Pancreas (tissue), 10 donors: ENCODE measurements at regions not wholly inside any gene's neighbourhood (a gene's known extent, or its start where the extent isn't known, plus 50 kb on each side); places are given as distances from the start of the nearest gene placed in this dataset.

Source experiments
- ATAC-seq, 4 donors: fragments of 200-7000 bp; cut with Tn5 transposase; one replicate each; pipeline versions ENCODE4 v1.8.0 to v1.9.1; 2020; ENCODE audit warnings: mild to moderate bottlenecking in 4 of 4, moderate library complexity in 4 of 4
- DNase-seq, 6 donors: peaks; one replicate each; pipeline ENCODE4 v3.0.0-alpha.2; 2020
- FAIRE-seq: peaks from 2 replicates; lab custom pipeline; 2012; peaks lifted over from hg19 to GRCh38; lab: Jason Lieb, UNC
- H3K27ac ChIP-seq, 4 donors: fragments of 200-600 bp; sonication (generic); 1 replicate in 3 of 4; 2 replicates in 1 of 4; pipeline versions ENCODE4 v1.5.0 to v1.8.0; 2020
- H3K27me3 ChIP-seq, 4 donors: fragments of 200-600 bp; one replicate each; pipeline ENCODE4 v1.8.0; 2021
- H3K36me3 ChIP-seq, 3 donors: fragments of 200-600 bp; sonication (generic) in 1 of 3; one replicate each; pipeline versions ENCODE4 v1.5.0 to v1.8.0; 2020 to 2021
- H3K4me1 ChIP-seq, 3 donors: fragments of 200-600 bp; one replicate each; pipeline ENCODE4 v1.8.0; 2021
- H3K4me3 ChIP-seq, 4 donors: fragments of 200-600 bp; sonication (generic) in 2 of 4; one replicate each; pipeline versions ENCODE4 v1.5.0 to v1.8.0; 2020 to 2021
- H3K9me3 ChIP-seq, 4 donors: fragments of 200-600 bp; one replicate each; pipeline ENCODE4 v1.8.0; 2021
- WGBS, 2 donors: extraction: QIAGEN DNeasy Blood & Tissue Kit; methylation state at CpG; one replicate each; pipeline ENCODE4 v1.1.7; 2013; 5-methylcytosine and 5-hydroxymethylcytosine counted together
- intact Hi-C, 3 donors: fragments of 100-400 bp; cut with DNase I; formaldehyde crosslinking; loops; one replicate each; pipeline versions ENCODE4 v1.11.1 to v1.14.2; 2022
- TF ChIP-seq, protein P1 (sequence below), 4 donors: fragments of 200-600 bp; sonication (generic) in 3 of 4; IDR thresholded peaks; one replicate each; pipeline versions ENCODE4 v1.5.0 to v1.8.0; 2021; ENCODE audit warnings: antibody characterized with exemption in 4 of 4
- donor health status: healthy with polysubstance abuse.
- donor health status: DM: no; HTN: no; CAD: no; lungs with moderate emphysema.
- donor health status: DM: no; HTN: no; CAD: no.
- donor health status: control.
- donor health status: control.
- donor health status: Bipolar disorder and iron deficiency.
- donor health status: DM: yes; HTN: yes; CAD: no.
- donor health status: DM: no; HTN: no; CAD: no.
- donor health status: DM: no; HTN: no; CAD: no.
- donor health status: DM: yes; HTN: yes; CAD: no.

- no peak for FAIRE-seq
- no peak for DNase-seq
- H3K4me3 ChIP-seq, result no peak overlapping the region
- no peak overlapping the region for H3K27ac ChIP-seq
- no peaks in the 10 kb centered on the region for H3K27me3 ChIP-seq
- no peaks in the 10 kb centered on the region for H3K36me3 ChIP-seq
- ATAC-seq, result peak in 3 of 4 donors; percentile 27 to 57 (median 38)
- WGBS, 2 donors, result 81 to 88% methylated on average over 2 of the region's 2 CpGs
- TF ChIP-seq, protein P1, sequence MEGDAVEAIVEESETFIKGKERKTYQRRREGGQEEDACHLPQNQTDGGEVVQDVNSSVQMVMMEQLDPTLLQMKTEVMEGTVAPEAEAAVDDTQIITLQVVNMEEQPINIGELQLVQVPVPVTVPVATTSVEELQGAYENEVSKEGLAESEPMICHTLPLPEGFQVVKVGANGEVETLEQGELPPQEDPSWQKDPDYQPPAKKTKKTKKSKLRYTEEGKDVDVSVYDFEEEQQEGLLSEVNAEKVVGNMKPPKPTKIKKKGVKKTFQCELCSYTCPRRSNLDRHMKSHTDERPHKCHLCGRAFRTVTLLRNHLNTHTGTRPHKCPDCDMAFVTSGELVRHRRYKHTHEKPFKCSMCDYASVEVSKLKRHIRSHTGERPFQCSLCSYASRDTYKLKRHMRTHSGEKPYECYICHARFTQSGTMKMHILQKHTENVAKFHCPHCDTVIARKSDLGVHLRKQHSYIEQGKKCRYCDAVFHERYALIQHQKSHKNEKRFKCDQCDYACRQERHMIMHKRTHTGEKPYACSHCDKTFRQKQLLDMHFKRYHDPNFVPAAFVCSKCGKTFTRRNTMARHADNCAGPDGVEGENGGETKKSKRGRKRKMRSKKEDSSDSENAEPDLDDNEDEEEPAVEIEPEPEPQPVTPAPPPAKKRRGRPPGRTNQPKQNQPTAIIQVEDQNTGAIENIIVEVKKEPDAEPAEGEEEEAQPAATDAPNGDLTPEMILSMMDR (IDR thresholded peaks at IDR 0.05), result no peak
- H3K4me1 ChIP-seq, result peaks cover 6 to 22% (median 13%) of the 10 kb centered on the region in 3 donors
- no peaks in the 10 kb centered on the region for H3K9me3 ChIP-seq
- intact Hi-C loops, result no loop called here
These were observed 81.6 kb upstream of the LNX1 start for GRCh38 chr4:53672873-53673272.

- Histone ChIP-seq H3K4me3 (no peak overlapping the region), H3K27me3 (no peaks in the 10 kb centered on the region), H3K4me1 (peaks cover 6 to 22% (median 13%) of the 10 kb centered on the region in 3 donors), H3K36me3 (no peaks in the 10 kb centered on the region), H3K27ac (peak overlapping the region in 1 of 4 donors; percentile 50), H3K9me3 (no peaks in the 10 kb centered on the region)
- FAIRE-seq, result no peak
- intact Hi-C loops, result no loop called here
- DNase-seq, result peak in 4 of 6 donors; percentile 44 to 69 (median 58)
- 14 to 17% methylated on average over 2 of the region's 2 CpGs for WGBS, 2 donors
- ATAC-seq, result peak; percentile 96 to 99 (median 97)
- TF ChIP-seq, protein P1 (IDR thresholded peaks at IDR 0.05), result no peak
These were observed 80.5 kb upstream of the LNX1 start for GRCh38 chr4:53671757-53672156.

DNA sequence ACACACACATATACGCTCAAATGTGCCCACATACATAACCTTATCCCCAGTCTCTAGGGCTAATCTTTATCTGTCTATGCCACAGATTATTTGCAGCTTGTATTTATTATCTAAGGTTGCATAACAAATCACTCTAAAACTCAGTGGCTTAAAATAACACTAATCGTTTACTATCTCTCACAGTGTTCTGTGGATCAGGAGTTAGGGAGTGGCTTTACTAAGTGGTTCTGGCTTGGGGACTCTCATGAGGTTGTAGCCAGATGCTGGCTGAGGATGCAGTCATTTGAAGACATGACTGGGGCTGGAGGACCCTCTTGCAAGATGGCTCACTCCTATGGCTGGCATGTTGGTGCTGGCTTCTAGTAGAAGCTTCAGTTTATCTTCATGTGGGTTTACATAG, 68.5 kb upstream of the LNX1 start:
- Histone ChIP-seq H3K27ac (no peak overlapping the region), H3K36me3 (no peaks in the 10 kb centered on the region), H3K4me3 (no peak overlapping the region), H3K4me1 (peaks cover 0 to 2% (median under 1%) of the 10 kb centered on the region in 3 donors), H3K9me3 (no peaks in the 10 kb centered on the region), H3K27me3 (no peaks in the 10 kb centered on the region)
- ATAC-seq (no peak), DNase-seq (no peak), FAIRE-seq (no peak)
- TF ChIP-seq, protein P1 (IDR thresholded peaks at IDR 0.05), result no peak
- 43 to 47% methylated on average over 2 of the region's 2 CpGs for WGBS, 2 donors
- intact Hi-C loops, result no loop called here

DNA sequence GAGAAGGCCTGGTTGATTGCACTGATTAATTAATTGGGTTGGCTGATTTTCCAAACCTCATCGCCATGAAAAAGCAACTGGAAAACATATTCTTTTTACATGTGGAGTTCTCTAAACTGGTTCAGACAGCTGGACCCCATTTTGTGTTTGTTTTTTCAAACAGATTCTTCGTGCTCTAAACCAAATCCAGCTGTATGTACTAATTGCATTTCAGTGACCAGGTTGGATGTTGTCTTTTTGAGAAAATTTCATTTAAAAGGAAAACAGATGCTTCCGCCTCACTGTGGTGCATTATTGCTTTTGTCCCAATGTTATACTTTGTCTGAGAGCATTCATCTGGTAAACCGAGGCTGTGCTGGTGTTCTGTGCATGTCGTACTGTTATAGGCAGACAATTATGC, 67.8 kb upstream of the LNX1 start:
- 87 to 90% methylated on average over 5 of the region's 5 CpGs for WGBS, 2 donors
- DNase-seq, result no peak
- Histone ChIP-seq H3K36me3 (no peaks in the 10 kb centered on the region), H3K4me3 (no peak overlapping the region), H3K4me1 (peaks cover 2 to 8% (median 7%) of the 10 kb centered on the region in 3 donors), H3K27me3 (no peaks in the 10 kb centered on the region), H3K27ac (no peak overlapping the region), H3K9me3 (no peaks in the 10 kb centered on the region)
- no peak for ATAC-seq
- FAIRE-seq, result no peak
- intact Hi-C loops, result no loop called here
- TF ChIP-seq, protein P1 (IDR thresholded peaks at IDR 0.05), result no peak

DNA sequence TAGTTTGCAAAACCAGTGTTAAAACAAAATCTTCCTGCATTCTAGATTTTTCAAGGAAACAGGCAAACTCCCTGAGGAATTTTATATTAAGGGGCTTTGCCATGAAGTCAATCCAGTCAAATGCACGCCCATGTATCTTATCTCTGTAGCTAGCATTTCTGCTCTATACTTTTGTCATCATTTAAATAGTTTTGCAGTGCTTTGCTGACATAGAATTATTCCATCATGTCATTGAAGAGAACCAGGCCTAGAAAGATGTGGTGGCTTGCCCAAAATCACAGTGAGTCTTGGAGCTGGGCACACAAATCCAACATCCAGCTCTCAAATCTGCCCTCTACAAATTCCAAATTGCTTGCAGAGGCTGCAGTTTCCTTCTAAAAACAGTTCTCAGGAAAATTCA, 66.7 kb upstream of the LNX1 start:
- ATAC-seq, result no peak
- intact Hi-C loops, result no loop called here

More for the DNA sequence above, 66.7 kb upstream of the LNX1 start:
- peaks cover 8 to 18% (median 15%) of the 10 kb centered on the region in 3 donors for H3K4me1 ChIP-seq
- no peaks in the 10 kb centered on the region for H3K27me3 ChIP-seq
- no peak overlapping the region for H3K27ac ChIP-seq
- no peaks in the 10 kb centered on the region for H3K9me3 ChIP-seq
- DNase-seq (no peak), FAIRE-seq (no peak)
- no peak overlapping the region for H3K4me3 ChIP-seq
- 82 to 89% methylated on average over 1 of the region's 1 CpG for WGBS, 2 donors
- no peaks in the 10 kb centered on the region for H3K36me3 ChIP-seq
- TF ChIP-seq, protein P1 (IDR thresholded peaks at IDR 0.05), result no peak
